WI38 (cell line): ENCODE measurements at regions not wholly inside any gene's neighbourhood (a gene's known extent, or its start where the extent isn't known, plus 50 kb on each side); places are given as distances from the start of the nearest gene placed in this dataset.

Source experiments
- H3K4me3 ChIP-seq: 2 replicates; pipeline ENCODE4 v1.5.1; 2011; ENCODE audit warnings: low read depth, mild to moderate bottlenecking, control low read depth, low read length
- TF ChIP-seq, protein P1 (sequence below): IDR thresholded peaks from 2 replicates; pipeline ENCODE4 v1.5.1; 2012; ENCODE audit warnings: low read depth, mild to moderate bottlenecking, control low read depth, low read length

DNA sequence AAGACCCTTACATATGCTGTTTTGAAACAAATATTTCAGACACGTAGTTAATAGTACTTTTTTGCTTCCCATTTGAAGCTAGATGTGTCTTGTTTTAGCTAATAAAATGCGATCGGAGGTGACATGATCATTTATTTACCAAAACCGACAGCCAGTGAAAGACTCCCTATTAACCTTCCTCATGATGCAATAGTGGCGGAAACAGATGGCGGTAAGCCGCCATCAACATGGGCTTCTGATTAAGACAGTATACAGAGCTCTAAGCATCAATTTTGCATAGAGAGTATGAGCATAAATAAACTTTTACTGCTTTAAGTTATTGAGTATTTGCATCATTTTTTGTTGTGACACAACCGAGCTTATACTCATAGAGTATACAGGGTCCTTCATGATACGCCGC, 1282.4 kb upstream of the ADGRB3 start:
- no peak overlapping the region for H3K4me3 ChIP-seq
- TF ChIP-seq, protein P1, sequence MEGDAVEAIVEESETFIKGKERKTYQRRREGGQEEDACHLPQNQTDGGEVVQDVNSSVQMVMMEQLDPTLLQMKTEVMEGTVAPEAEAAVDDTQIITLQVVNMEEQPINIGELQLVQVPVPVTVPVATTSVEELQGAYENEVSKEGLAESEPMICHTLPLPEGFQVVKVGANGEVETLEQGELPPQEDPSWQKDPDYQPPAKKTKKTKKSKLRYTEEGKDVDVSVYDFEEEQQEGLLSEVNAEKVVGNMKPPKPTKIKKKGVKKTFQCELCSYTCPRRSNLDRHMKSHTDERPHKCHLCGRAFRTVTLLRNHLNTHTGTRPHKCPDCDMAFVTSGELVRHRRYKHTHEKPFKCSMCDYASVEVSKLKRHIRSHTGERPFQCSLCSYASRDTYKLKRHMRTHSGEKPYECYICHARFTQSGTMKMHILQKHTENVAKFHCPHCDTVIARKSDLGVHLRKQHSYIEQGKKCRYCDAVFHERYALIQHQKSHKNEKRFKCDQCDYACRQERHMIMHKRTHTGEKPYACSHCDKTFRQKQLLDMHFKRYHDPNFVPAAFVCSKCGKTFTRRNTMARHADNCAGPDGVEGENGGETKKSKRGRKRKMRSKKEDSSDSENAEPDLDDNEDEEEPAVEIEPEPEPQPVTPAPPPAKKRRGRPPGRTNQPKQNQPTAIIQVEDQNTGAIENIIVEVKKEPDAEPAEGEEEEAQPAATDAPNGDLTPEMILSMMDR, result no peak

DNA sequence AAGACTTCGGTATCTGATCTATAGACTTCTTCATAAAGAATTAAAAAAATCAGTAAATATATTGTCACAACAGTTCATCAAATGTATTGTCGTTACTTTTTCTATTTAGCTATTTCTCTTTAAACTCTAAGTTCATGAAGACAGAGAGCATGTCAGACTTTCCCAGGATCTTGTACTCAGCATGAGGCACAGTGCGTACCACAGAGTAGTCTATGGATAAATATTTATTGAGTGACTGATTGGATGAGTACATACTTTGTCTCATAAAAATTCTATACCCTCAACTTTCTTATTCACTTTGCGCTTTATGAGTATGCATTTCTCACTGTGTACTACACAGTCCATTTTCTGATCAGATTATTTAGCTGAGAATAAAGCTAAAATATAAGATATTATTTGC, 1284.4 kb upstream of the ADGRB3 start:
- no peak overlapping the region for H3K4me3 ChIP-seq
- TF ChIP-seq, protein P1, result no peak

DNA sequence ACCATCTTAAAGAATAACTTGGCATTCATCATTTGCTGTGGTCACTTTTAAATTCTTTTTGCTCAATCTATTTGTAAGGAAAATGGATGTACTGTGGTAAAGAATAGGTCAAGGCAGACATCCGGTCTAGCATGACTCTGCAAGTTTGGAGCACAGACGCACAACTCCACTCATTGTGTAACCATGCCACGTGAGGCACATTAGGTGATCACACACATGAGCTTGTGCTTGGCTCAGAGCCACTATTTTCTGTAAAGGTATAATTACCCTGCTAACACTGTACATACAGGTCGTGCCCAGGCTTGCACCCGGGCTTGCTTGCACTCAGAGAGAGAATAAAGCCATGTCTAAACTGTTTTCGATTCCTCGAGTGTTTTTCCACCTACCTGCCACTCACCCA, 1289.1 kb upstream of the ADGRB3 start:
- TF ChIP-seq, protein P1, result no peak
- no peak overlapping the region for H3K4me3 ChIP-seq

DNA sequence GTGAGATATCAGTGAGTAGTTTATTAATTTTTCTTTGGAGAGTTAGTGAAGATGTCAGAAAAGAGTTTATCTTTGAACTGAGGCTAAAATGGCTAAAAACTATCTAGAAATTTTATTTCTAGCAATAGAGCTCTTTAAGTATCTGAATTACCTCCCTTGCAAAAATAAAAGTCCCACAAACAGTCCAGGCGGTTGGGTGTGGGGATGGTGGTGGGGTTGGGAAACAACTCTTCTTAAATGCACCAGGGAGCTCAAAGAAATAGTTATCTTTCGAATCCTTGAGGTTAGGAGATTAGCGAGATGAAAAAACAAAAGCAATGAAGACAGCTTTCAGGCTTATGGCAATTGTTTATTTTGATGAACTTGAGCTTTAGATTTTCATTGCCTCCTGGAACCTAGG, 1299.1 kb upstream of the ADGRB3 start:
- TF ChIP-seq, protein P1, result no peak
- H3K4me3 ChIP-seq, result no peak overlapping the region

DNA sequence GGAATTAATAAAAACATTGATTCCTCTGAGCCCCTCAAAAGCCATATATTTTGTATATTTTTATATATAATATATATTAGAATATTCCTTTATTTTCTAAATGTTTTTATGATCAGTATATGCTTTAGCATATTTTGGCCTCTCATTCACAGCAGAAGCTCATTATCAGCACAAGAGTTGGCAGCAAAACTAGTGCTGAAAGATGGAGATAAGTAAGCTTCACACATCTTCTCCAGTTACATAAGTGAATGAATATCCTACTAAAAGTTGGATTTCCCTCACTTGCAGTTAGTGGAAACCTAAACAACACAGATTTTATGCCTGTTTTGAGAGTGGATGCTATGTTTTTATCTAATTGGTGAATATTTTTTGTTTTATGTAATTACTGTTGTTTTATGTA, 1303.8 kb upstream of the ADGRB3 start:
- H3K4me3 ChIP-seq, result no peak overlapping the region
- TF ChIP-seq, protein P1, result no peak

DNA sequence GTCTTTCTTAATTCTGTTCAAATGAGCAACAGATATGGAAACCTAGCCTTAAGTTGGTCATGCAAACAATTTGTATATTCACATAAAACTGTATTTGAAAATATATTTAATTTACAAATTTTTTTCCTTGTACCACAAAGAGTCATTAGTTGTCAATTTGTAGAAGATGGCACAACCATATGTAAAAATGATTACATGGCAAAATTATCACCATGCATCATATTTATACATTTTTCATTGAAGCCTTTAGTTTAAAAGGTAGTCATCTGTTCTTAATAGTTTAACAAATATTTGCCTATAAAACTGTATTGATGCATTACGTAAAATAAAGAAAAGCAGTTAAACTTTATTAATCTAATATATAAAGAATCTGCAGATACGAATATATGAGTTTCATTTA, 1306.8 kb upstream of the ADGRB3 start:
- no peak overlapping the region for H3K4me3 ChIP-seq
- TF ChIP-seq, protein P1, result no peak

DNA sequence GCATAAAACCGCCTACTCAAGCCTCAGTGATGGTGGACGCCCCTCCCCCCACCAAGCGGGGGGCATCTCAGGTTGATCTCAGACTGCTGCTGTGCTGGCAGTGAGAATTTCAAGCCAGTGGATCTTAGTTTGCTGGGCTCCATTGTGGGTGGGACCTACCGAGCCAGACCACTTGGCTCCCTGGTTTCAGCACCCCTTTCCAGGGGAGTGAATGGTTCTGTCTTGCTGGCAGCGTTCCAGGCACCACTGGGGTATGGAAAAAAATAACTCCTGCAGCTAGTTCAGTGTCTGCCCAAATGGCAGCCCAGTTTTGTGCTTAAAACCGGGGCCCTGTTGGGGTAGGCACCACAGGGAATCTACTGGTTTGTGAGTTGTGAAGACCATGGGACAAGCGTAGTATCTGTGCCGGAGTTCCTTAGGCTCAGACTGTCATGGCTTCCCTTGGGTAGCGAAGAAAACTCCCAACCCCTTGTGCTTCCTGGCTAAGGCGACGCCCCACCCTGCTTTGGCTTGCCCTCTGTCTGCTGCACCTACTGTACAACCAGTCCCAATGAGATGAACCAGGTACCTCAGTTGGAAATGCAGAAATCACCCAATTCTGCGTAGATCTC, 1334.5 kb upstream of the ADGRB3 start:
- no peak overlapping the region for H3K4me3 ChIP-seq
- TF ChIP-seq, protein P1, result no peak
